ENCODE measurements at regions not wholly inside any gene's neighbourhood (a gene's known extent, or its start where the extent isn't known, plus 50 kb on each side); places are given as distances from the start of the nearest gene placed in this dataset.

DNA sequence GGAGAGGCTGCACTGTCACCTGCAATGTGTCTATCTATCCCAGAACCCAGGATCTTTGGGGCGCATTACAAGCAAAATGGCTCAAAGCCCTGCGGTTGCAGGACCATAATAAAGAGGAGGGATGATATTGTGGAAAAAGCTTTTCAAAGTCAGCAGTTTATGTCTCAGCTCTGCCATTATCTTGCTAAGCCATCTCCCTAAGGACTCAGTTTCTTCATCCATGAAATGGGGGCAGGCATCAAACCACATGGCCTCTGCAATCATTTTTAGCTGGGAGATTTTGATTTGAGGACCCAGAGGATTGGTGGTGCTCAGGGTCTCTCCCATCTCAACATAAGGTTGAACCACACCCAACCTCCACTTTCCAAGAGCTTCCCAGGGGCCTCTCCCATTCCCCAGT is 513.8 kb downstream of the MIAT start:
- Histone ChIP-seq H3K27ac (replicated peaks; ENCODE audit: low read length) (no peak overlapping the region), H3K14ac (ENCODE audit: low read length) (no peak overlapping the region), H2BK120ac (ENCODE audit: low read depth, low read length) (no peak overlapping the region), H3K4me2 (ENCODE audit: insufficient read depth, low read length, poor library complexity, severe bottlenecking) (no peak overlapping the region), H3K4me3 (ENCODE audit: low read length in 2 of 2) (no peak overlapping the region), H4K8ac (ENCODE audit: low read depth, low read length) (no peak overlapping the region), H3K36me3 (replicated peaks in 1 of 2; ENCODE audit: control insufficient read depth in 2 of 2, insufficient read depth in 2 of 2, low read length in 2 of 2) (no peaks in the 10 kb centered on the region), H3K79me1 (ENCODE audit: low read depth, low read length) (no peaks in the 10 kb centered on the region), H2BK15ac (ENCODE audit: low read length) (no peak overlapping the region), H4K91ac (ENCODE audit: low read depth, low read length, poor library complexity) (no peak overlapping the region), H3K18ac (ENCODE audit: low read length) (no peak overlapping the region), H2BK12ac (ENCODE audit: low read length) (no peak overlapping the region), H2BK5ac (ENCODE audit: low read length) (no peak overlapping the region), H3K9ac (ENCODE audit: low read depth, low read length, poor library complexity) (no peak overlapping the region), H3K9me3 (replicated peaks in 1 of 2; ENCODE audit: control insufficient read depth in 2 of 2, insufficient read depth in 1 of 2, low read depth in 1 of 2, low read length in 2 of 2) (no peaks in the 10 kb centered on the region), H2AK5ac (ENCODE audit: low read depth, low read length) (no peak overlapping the region), H2AFZ (ENCODE audit: low read length) (no peak overlapping the region), H3K4ac (ENCODE audit: low read length) (no peak overlapping the region), H3K4me1 (ENCODE audit: control insufficient read depth in 2 of 2, insufficient read depth in 1 of 2, low read depth in 1 of 2, low read length in 2 of 2) (peaks cover 4 to 8% of the 10 kb centered on the region in 2 donors), H3K27me3 (ENCODE audit: control insufficient read depth in 3 of 3, insufficient read depth in 3 of 3, low read depth in 1 of 3, low read length in 3 of 3) (peaks cover 0 to 10% (median 2%) of the 10 kb centered on the region in 3 experiments), H3K23ac (ENCODE audit: low read depth, low read length, poor library complexity) (no peak overlapping the region)
- no peak for DNase-seq (ENCODE audit: low spot score)
- WGBS, 2 donors (ENCODE audit: extremely low coverage in 2 of 2, insufficient read length in 2 of 2, insufficient replicate concordance in 1 of 2): no CpG with 5 or more reads among the region's 2 CpGs

DNA sequence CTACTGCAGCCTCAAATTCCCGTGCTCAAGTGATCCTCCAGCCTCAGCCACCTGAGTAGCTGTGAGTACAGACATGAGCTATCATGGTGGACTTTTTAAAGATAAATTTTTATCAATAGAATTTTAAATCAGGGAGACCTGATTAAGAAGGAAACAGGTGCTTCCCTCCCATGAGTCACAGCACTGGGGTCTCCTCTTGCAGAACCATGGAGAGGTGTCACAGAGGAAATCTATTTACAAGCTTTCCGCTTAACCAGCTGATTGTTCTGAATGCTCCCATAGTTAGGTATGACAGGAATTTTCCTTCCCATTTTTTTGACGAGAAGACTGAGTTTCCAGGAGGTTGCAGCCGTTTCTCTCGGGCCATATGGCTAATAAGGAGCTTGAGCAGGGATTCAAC is 516.1 kb downstream of the MIAT start:
- Histone ChIP-seq H3K27ac (replicated peaks; ENCODE audit: low read length) (no peak overlapping the region), H3K9ac (ENCODE audit: low read depth, low read length, poor library complexity) (no peak overlapping the region), H3K14ac (ENCODE audit: low read length) (no peak overlapping the region), H2BK120ac (ENCODE audit: low read depth, low read length) (no peak overlapping the region), H2BK12ac (ENCODE audit: low read length) (no peak overlapping the region), H3K23ac (ENCODE audit: low read depth, low read length, poor library complexity) (no peak overlapping the region), H3K4me2 (ENCODE audit: insufficient read depth, low read length, poor library complexity, severe bottlenecking) (no peak overlapping the region), H3K4me1 (ENCODE audit: control insufficient read depth in 2 of 2, insufficient read depth in 1 of 2, low read depth in 1 of 2, low read length in 2 of 2) (peaks cover 7 to 8% of the 10 kb centered on the region in 2 donors), H4K8ac (ENCODE audit: low read depth, low read length) (no peak overlapping the region), H3K79me1 (ENCODE audit: low read depth, low read length) (no peaks in the 10 kb centered on the region), H3K9me3 (replicated peaks in 1 of 2; ENCODE audit: control insufficient read depth in 2 of 2, insufficient read depth in 1 of 2, low read depth in 1 of 2, low read length in 2 of 2) (no peaks in the 10 kb centered on the region), H3K27me3 (ENCODE audit: control insufficient read depth in 3 of 3, insufficient read depth in 3 of 3, low read depth in 1 of 3, low read length in 3 of 3) (peaks cover 0 to 5% (median 0%) of the 10 kb centered on the region in 3 experiments), H2AFZ (ENCODE audit: low read length) (no peak overlapping the region), H3K4me3 (ENCODE audit: low read length in 2 of 2) (no peak overlapping the region), H3K18ac (ENCODE audit: low read length) (no peak overlapping the region), H3K4ac (ENCODE audit: low read length) (no peak overlapping the region), H3K36me3 (replicated peaks in 1 of 2; ENCODE audit: control insufficient read depth in 2 of 2, insufficient read depth in 2 of 2, low read length in 2 of 2) (no peaks in the 10 kb centered on the region), H2BK5ac (ENCODE audit: low read length) (no peak overlapping the region), H2AK5ac (ENCODE audit: low read depth, low read length) (no peak overlapping the region), H2BK15ac (ENCODE audit: low read length) (no peak overlapping the region), H4K91ac (ENCODE audit: low read depth, low read length, poor library complexity) (no peak overlapping the region)
- no peak for DNase-seq (ENCODE audit: low spot score)
- WGBS, 2 donors (ENCODE audit: extremely low coverage in 2 of 2, insufficient read length in 2 of 2, insufficient replicate concordance in 1 of 2): no CpG with 5 or more reads among the region's 5 CpGs

DNA sequence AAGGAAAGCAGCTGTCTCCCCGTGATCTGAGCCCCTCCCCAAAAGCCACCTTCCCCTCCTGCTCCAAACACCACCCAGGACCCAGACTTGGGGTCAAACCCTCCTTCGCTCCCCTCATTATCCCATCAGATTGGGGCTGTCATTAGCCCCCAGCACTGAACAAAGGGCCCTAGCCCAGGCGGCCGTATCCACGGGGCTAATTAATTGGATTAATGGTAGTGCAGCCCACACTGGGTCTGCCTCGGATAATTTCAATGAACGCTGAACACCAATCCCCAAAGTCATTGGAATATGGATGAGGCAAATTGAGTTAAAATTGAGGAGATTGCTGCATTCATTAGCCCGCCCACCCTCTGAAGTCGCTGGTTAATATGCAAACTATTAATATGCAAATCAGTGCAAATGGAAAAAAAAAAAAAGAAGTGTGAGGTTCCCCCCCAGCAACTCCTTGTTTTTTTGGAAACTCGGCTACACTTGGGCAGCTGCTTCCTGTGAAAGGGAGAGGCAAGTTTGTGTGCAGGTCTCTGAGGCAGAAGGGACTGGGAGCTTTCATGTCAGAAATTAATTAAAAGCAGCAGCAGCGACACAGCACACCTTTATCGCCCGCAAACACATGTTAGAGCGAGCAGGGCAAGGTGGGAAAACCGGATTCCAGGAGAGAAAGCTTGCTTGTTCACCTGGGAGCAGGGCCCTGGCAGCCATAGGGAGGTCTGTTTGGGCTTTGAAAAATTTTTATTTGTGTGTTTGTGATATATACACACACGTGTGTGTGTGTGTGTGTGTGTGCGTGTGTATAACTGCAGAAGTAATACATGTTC is 517.8 kb downstream of the MIAT start:
- H4K8ac ChIP-seq (ENCODE audit: low read depth, low read length): no peak overlapping the region
- H3K4me2 ChIP-seq (ENCODE audit: insufficient read depth, low read length, poor library complexity, severe bottlenecking): no peak overlapping the region
- H3K27me3 ChIP-seq (ENCODE audit: control insufficient read depth in 3 of 3, insufficient read depth in 3 of 3, low read depth in 1 of 3, low read length in 3 of 3): peaks cover 0 to 5% (median 0%) of the 10 kb centered on the region in 3 experiments
- H3K18ac ChIP-seq (ENCODE audit: low read length): peak overlapping the region; percentile 41
- no peak overlapping the region for H2AFZ ChIP-seq (ENCODE audit: low read length)
- no peak overlapping the region for H4K91ac ChIP-seq (ENCODE audit: low read depth, low read length, poor library complexity)
- H2BK5ac ChIP-seq (ENCODE audit: low read length): no peak overlapping the region
- H3K4ac ChIP-seq (ENCODE audit: low read length): no peak overlapping the region
- H3K14ac ChIP-seq (ENCODE audit: low read length): no peak overlapping the region
- no peak overlapping the region for H3K4me3 ChIP-seq (ENCODE audit: low read length in 2 of 2)
- H3K9ac ChIP-seq (ENCODE audit: low read depth, low read length, poor library complexity): no peak overlapping the region
- no peak overlapping the region for H2AK5ac ChIP-seq (ENCODE audit: low read depth, low read length)
- H3K9me3 ChIP-seq (replicated peaks in 1 of 2; ENCODE audit: control insufficient read depth in 2 of 2, insufficient read depth in 1 of 2, low read depth in 1 of 2, low read length in 2 of 2): no peaks in the 10 kb centered on the region
- no peaks in the 10 kb centered on the region for H3K36me3 ChIP-seq (replicated peaks in 1 of 2; ENCODE audit: control insufficient read depth in 2 of 2, insufficient read depth in 2 of 2, low read length in 2 of 2)
- no peak overlapping the region for H3K27ac ChIP-seq (replicated peaks; ENCODE audit: low read length)
- peak; percentile 35 for DNase-seq (ENCODE audit: low spot score)
- whole genome bisulfite sequencing, 2 donors (ENCODE audit: extremely low coverage in 2 of 2, insufficient read length in 2 of 2, insufficient replicate concordance in 1 of 2): no CpG with 5 or more reads among the region's 17 CpGs
- no peak overlapping the region for H2BK12ac ChIP-seq (ENCODE audit: low read length)
- no peak overlapping the region for H2BK15ac ChIP-seq (ENCODE audit: low read length)
- H3K23ac ChIP-seq (ENCODE audit: low read depth, low read length, poor library complexity): no peak overlapping the region
- H2BK120ac ChIP-seq (ENCODE audit: low read depth, low read length): no peak overlapping the region
- peaks cover 7 to 8% of the 10 kb centered on the region in 2 donors for H3K4me1 ChIP-seq (ENCODE audit: control insufficient read depth in 2 of 2, insufficient read depth in 1 of 2, low read depth in 1 of 2, low read length in 2 of 2)
- no peaks in the 10 kb centered on the region for H3K79me1 ChIP-seq (ENCODE audit: low read depth, low read length)

DNA sequence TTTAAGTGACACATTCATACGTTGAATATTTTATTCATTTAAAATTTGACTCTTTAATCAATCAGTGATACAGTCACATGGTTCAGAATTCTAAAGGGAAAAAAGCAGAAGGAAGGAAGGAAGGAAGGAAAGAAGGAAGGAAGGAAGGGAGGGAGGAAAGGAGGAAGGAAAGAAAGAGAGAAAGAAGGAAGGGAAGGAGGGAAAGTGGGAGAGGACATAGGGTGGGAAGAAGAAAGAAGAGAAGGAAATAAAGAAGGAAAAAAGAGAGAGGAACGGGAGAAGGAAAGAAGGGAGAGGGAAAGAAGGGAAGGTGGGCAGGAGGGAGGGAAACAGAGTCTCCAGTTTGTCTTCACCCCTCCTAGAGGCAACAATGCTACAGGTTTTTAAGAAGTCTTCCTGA is 518.6 kb downstream of the MIAT start:
- no peaks in the 10 kb centered on the region for H3K9me3 ChIP-seq (replicated peaks in 1 of 2; ENCODE audit: control insufficient read depth in 2 of 2, insufficient read depth in 1 of 2, low read depth in 1 of 2, low read length in 2 of 2)
- H2BK5ac ChIP-seq (ENCODE audit: low read length): no peak overlapping the region
- WGBS, 2 donors (ENCODE audit: extremely low coverage in 2 of 2, insufficient read length in 2 of 2, insufficient replicate concordance in 1 of 2): no CpG with 5 or more reads among the region's 2 CpGs
- H2BK15ac ChIP-seq (ENCODE audit: low read length): no peak overlapping the region
- no peak overlapping the region for H4K8ac ChIP-seq (ENCODE audit: low read depth, low read length)
- H3K4me1 ChIP-seq (ENCODE audit: control insufficient read depth in 2 of 2, insufficient read depth in 1 of 2, low read depth in 1 of 2, low read length in 2 of 2): peaks cover 7 to 8% of the 10 kb centered on the region in 2 donors
- H3K27ac ChIP-seq (replicated peaks; ENCODE audit: low read length): no peak overlapping the region
- H3K4me3 ChIP-seq (ENCODE audit: low read length in 2 of 2): no peak overlapping the region
- no peak overlapping the region for H3K23ac ChIP-seq (ENCODE audit: low read depth, low read length, poor library complexity)
- H2BK12ac ChIP-seq (ENCODE audit: low read length): no peak overlapping the region
- H3K18ac ChIP-seq (ENCODE audit: low read length): no peak overlapping the region
- H2AFZ ChIP-seq (ENCODE audit: low read length): no peak overlapping the region
- H3K27me3 ChIP-seq (ENCODE audit: control insufficient read depth in 3 of 3, insufficient read depth in 3 of 3, low read depth in 1 of 3, low read length in 3 of 3): peaks cover 0 to 5% (median 0%) of the 10 kb centered on the region in 3 experiments
- no peak overlapping the region for H3K14ac ChIP-seq (ENCODE audit: low read length)
- no peak overlapping the region for H3K4me2 ChIP-seq (ENCODE audit: insufficient read depth, low read length, poor library complexity, severe bottlenecking)
- no peak overlapping the region for H3K9ac ChIP-seq (ENCODE audit: low read depth, low read length, poor library complexity)
- H3K36me3 ChIP-seq (replicated peaks in 1 of 2; ENCODE audit: control insufficient read depth in 2 of 2, insufficient read depth in 2 of 2, low read length in 2 of 2): no peaks in the 10 kb centered on the region
- no peak overlapping the region for H4K91ac ChIP-seq (ENCODE audit: low read depth, low read length, poor library complexity)
- H3K79me1 ChIP-seq (ENCODE audit: low read depth, low read length): no peaks in the 10 kb centered on the region
- no peak overlapping the region for H2AK5ac ChIP-seq (ENCODE audit: low read depth, low read length)
- H3K4ac ChIP-seq (ENCODE audit: low read length): no peak overlapping the region
- DNase-seq (ENCODE audit: low spot score): no peak
- no peak overlapping the region for H2BK120ac ChIP-seq (ENCODE audit: low read depth, low read length)

All from neuronal stem cell (in vitro differentiated cells).